CMK (cell line): ENCODE measurements at regions not wholly inside any gene's neighbourhood (a gene's known extent, or its start where the extent isn't known, plus 50 kb on each side); places are given as distances from the start of the nearest gene placed in this dataset.
"Not testable (repeated sequence)": the region's sequence is repeated elsewhere in the genome, so short reads cannot be mapped to it uniquely, and the experiment has no call there.

Source experiments
- DNase-seq: peaks from one replicate; pipeline ENCODE4 v3.0.0-alpha.2; 2010; ENCODE audit warnings: low read depth

DNA sequence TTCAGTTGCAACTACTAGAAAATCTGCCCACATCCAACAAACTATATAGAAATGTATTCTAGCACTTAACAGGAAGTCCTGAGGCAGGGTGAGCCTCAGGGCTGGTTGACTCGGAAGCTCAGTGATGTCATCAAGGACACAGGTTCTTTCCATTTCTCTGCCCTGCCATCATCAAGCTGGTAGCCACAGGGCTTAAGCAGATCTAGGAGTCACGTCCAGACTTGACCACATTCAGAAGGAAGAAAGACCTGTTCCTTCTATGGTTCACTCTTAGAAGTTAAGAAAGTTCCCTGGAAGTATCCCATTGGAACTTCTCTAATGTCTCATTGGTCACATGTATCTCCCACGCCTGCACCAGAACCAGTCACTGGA is 438.1 kb downstream of the PRDM2 start:
- no peak for DNase-seq

DNA sequence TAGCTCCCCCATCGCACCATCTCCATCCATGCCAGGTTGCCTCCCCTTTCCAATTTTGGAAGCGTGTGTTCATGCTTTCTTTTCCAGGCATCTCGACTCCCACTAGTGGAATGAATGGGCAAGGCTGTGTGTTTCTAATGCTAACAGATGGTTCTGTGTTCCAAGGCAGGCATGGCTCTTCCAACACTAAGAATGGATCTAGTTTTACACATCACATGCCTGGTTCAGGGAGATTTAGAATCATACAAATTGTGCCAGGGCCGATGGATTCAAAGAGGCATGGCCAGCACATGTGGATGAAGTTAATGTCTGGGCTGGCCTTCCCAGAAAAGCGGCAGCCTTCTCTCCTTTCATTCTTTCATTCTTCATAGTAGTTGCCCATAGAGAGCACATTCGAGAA is 438.7 kb downstream of the PRDM2 start:
- DNase-seq, result no peak

DNA sequence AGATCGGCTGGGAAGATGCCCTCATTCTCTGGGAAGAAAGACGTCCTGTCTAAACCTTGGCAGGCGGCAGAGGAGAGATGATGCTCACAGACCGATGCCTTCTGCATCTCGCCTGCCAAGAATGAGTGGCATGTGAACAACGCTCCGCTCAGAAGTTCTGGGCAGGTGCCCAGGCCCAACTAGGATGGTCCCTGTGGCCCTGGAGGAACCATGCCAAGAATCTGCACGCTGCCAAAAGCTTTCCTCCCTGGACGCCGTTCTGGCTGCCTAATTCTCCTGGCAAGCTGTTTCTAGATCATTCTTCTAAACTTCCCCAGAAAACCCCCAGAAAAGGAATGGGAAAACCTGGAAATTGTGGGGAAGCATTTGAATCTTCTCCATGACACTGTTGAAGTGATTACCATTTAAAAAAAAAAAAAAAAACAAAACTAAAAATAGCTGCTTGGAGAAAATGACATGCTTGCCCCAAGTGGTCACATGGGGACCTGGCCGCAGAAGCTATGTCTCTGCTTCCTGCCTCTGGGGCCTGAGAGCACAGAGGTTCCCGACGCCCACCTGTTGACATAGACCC is 440.9 kb downstream of the PRDM2 start:
- DNase-seq, result no peak

DNA sequence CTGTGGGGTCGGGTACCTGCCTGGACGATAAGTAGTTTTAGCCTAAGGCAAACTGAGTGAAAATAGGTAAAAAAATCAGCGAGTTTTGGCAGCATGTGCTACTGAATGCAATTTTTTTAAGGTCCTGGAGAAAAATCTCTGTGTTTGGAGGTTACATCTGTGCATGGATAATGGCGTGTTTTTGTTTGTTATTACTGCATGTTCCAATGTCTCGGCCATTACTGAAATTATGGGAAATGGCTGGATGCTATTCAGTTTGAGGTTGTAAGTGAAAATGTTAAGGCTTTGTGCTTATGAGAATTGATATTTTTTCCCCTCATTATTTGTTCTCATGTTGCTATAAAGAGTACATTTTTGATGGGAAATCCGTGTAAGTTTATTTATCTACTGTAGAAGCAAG is 441.7 kb downstream of the PRDM2 start:
- no peak for DNase-seq

DNA sequence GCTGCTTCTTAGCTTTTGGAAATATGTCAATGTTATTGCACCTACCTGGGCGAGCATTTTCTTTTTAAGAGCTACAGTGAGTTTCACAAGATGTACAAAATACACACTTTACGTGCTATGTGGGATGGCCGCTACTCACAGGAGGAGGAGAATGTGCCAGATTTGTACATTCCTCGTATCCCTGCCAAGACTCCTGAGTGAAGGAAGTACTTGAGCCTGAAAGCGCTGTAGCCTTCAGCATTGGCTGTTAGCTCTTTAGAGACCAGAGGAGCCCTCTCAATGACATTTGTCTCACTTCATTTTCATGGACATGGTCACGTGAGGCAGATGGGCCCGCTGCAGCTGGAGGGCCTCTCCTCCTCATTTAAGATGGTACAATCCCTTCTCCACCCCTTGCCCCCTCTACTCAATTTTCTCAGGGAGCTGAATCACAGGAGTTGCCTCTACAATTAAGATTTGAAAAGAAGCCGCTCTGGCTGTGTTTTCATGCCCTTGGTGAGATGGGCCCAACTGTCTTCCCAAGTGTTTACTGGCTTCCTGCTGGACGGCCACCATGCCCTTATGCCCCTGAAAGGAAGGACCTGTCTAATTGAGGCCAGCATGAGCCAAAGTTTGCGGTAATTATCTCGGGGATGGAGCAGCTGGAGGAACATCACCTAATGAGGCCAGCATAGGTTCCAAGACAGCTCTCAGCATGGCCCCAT is 442.6 kb downstream of the PRDM2 start:
- no peak for DNase-seq

DNA sequence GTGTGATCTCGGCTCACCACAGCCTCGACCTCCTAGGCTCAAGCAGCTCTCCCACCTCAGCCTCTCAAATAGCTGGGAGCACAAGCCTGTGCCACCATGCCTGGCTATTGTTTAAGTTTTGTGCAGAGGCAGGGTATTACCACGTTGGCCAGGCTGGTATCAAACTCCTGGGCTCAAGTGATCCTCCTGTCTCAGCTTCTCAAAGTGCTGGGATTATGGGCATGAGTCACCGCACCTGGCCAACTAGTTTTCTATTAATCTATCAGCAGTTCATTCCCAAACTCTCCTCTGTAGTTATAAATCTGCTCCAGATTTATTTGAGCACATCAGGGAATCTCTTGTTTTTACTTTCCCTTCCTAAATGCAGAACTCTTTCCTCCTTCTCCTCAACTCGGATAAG is 443.8 kb downstream of the PRDM2 start:
- DNase-seq, result no peak

DNA sequence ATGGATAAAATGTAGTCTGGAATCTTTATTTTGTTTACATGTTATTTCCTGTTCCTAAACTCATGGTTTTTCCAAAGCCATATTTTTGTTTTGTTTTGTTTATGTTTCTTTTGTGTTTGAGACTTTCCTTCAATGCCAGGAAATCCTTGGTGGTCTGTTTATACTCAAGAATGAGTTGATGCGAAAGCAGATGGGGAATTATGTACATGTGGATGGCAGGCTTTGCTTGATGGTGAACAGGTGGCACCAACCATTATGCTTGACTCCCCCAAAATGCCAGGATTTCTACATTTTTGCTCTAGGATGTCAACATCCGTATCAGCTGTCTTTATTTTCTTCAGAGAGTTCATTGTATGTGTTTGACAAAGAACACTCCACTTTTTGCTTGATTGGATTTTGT is 448.5 kb downstream of the PRDM2 start:
- DNase-seq, result no peak

DNA sequence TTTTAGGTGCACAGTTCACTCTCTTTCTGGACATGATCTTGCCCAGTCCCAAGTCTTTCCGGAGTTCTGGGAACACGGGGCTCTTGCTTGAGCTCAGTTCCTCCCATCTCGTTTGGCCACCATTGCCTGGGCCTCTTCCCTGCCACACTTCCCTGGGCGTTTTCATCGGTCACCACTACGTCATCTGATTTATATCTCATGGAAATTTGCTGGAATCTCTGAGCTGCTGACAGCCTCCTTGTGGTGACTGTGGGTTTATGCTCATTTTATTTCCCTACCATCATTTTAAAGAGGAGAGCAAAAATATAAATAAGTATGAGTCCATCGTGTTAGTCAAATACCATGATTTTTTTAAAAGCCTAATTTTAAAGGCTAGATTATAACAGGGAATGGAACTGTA is 449.1 kb upstream of the KAZN start:
- DNase-seq, result no peak

DNA sequence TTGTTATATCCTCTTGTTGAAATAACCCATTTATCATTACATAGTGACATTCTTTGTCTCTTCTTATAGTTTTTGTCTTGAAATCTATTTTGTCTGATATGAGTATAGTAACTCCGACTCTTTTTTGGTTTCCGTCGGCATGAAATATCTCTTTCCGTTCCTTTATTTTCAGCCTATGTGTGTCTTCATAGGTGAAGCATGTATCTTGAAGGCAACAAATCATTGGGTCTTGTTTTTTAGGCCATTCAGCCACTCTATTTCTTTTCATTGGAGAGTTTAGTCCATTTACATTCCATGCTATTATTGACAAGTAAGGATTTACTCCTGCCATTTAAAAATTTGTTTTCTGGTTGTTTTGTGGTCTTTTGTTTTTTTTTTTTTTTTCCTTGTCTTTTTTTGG is 441.9 kb upstream of the KAZN start:
- no peak for DNase-seq

DNA sequence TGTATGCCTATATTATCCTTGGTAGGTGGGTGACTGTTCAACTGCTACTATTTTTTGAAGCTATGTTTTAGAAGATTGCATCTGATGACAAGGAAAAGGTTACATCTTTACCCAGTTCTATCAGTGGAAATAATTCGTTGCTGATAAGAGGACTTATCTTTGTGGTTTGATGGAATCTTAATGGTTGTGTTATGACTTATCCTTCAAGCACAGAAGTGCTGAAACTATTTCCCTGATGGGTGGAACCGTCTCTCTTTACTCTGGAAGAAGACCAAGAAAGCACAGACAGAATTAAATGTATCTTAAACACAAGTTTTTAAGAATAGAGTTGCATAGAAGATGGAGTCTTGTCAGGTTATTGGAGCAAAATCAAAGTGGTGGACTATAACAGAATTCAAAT is 437.7 kb upstream of the KAZN start:
- DNase-seq, result no peak

DNA sequence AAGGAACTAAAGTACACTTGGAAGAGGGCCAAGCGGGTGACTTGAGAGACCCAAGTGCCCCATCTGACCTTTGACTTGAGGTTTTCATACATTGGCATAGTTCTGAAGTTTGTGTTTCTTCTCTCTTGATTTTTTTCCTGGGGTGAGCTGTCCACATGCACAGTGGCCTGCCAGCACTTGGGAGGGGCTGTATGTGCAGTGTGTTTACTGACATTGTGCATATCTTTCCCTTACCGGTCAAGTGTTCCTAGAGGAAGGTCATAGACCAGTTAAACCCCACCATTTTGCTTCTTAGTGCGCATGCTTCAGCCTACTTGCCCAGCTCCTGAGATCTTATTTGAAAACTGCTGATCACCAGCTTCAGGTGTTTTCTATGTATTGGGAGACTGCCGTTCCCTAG is 435.2 kb upstream of the KAZN start:
- no peak for DNase-seq

DNA sequence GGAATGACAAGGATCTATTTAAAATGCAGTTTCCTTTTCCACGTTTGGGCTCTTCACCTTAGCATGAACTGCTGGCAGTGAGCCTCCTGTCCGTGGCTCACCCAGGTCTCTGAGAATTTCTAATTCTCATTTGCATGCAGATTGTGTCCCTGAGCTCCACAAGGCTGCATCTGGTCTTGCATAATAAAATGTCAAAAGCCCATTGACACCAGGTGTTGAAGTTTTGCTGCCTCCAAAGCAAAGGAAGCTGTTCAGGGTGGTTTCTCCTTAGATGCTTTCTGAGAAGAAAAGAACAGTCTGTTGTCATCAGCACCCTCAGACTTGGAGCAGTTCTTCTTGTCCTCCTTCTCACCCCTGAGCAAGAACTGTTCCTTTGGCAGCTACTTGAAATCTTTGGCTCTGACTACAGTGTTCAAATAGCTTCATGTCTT is 433.1 kb upstream of the KAZN start:
- no peak for DNase-seq

DNA sequence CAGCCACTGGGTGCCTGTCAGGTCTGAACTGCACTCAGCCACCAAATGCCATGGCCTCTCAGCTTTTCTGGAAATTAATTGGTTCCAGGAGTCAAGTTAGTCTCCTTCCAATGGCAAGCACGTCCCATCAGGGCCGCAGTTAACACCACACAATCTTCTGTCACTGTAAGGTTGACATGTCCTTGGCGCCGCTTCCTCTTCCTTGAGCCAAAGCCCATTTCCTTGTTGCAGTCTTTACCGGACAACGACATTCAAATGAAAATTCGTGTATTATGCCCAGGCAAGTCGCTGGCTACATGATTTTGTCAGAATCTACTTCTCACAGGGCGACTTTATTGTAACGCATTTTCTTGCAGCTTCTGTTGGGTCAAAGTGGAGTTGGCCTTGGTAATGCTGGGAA is 430.6 kb upstream of the KAZN start:
- no peak for DNase-seq

DNA sequence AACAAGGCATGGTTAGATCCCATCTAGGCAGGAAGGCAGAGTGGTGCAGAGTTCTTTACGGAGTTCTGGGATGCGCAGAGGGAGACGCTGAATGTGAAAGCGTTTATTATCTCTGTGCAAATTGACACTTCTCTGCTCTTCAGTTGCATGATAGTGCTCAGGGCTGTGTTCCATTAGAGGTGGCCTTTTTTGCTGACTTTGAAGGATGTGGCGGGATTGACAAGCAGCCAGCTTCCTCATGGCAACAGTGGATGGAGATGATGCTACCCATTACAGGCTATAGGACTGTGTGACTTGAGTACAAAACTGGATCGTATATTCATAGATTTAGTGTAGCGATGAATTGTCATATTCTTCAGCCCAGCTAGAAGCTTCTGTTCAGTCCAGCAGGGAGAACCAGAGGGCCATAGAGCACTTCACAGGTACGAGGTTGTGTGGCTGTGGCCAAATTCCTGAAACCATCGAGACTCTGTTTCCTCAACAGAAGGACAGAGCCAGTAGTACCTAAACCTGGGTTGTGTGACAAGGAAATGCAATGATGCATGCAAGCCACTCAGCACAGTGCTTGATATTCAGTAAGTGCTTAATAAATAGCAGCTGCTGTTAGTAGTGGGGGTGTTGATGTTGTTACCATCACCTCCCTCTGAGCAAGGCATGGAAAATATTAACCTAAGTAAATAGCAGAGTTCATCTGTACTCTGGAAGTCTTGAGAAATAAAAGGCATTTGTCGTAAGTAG is 430.0 kb upstream of the KAZN start:
- DNase-seq, result no peak

DNA sequence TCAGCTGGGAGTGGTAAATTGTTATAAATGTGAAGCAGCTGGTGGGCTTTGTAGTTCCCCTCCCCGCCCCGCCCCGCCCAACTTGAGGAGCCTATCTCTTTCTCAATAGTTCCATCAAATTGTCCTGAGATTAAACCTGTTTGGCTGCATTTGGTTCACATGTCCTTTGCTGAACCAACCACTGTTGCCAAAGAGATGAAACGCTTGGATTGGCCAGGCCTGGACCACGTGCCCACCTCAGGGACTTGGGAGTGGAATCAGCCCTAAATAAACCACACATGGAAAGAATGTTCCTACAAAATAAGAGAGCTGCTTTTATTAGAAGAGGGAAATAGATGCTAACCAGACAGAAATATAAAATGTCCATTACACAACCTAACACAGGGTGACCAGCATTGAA is 424.9 kb upstream of the KAZN start:
- DNase-seq, result no peak

DNA sequence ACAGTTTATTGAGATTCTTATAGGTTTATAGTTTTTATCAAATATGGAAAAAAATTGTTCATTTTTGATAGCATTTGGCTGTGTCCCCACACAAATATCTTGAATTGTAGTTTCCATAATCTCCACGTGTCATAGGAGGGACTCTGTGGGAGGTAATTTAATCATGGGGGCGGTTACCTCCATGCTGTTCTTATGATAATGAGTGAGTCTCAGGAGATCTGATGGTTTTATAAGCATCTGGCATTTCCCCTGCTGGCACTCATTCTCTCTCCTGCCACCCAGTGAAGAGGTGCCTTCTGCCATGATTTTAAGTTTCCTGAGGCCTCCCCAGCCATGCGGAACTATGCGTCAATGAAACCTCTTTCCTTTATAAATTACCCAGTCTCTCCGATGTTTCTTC is 420.6 kb upstream of the KAZN start:
- DNase-seq, result not testable (repeated sequence)

DNA sequence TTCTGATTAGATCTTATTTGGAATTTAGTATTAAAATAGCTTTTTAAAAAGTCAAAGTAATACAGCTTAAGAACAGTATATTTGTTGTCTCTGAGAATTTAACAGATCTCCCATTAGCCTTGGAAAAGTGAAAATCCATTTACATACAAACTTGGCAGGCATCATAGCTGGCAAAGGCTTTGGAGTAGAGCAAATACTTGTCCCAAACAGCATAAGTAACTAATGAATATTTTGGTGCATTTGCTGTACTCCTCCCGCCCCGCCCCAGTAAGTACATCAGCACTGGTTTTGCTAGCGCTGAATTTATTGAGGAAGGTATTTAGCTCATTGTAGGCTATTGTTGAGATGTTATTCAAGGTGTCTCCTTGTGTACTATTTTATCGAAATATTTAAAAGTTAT is 417.7 kb upstream of the KAZN start:
- no peak for DNase-seq

DNA sequence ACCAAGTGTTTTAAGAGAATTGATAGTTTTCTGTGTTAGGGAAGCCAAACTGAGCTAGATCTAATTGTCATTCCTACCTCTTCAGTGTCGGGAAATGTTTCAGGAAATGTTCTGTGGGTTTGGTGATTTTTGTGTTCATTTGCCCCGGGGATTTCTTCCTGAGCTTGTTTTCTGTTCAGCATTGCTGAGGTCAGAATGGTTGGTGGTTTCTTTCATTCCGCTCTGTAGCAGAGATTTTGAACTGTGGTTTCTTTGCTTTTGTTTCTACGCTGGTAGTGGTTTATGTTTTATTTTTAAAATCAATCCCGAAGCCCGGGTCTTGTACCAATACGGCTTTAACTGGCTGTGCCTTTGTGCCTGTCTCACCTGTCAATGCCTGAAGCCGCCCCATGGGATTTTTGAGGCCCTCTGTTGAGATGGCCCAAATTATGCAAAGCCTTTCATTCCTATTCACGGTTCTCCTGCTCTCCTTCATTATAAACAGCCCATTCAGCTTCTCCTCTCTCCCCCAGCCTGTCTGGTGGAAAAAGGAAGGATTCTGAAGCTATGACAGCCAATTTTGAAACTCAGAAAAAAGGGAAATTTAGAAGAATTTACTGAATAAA is 417.2 kb upstream of the KAZN start:
- DNase-seq, result no peak

DNA sequence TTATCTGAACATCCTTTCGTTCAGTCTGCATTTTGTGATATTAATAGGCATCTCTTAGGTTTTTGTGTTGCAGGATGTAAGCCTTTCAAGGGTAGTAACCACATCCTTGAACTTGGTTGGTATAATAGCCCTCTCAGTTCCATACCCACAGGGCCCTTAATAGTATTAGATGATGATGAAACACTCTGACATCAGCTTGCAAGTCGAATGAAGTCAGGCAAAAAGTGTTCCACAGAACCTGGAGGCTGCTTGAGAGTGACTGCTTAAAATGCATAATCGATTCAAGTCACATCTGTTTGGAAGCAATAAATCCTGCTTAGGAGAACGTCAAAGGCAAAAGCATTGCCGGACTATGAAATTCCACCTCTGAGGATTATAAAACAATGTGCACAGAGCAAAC is 415.6 kb upstream of the KAZN start:
- DNase-seq, result no peak

DNA sequence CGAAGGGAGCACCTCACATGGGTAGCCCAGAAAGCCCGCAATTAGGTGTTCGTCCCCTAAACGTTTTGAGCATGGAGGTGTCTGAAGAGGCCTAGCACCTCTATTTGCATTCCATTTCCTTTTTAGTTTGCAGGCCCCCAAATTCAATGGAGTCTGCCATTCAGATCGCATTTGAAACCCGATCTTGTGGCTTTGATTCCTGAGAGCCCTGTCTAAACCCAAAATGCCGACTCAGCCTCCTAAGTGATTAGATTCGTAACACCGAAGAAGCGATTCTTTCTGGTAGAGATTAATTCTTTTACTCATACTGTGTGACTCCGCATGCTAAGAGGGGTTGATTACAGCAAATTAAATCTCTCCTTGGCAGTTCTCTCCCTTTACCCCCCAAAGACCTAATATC is 415.2 kb upstream of the KAZN start:
- no peak for DNase-seq

DNA sequence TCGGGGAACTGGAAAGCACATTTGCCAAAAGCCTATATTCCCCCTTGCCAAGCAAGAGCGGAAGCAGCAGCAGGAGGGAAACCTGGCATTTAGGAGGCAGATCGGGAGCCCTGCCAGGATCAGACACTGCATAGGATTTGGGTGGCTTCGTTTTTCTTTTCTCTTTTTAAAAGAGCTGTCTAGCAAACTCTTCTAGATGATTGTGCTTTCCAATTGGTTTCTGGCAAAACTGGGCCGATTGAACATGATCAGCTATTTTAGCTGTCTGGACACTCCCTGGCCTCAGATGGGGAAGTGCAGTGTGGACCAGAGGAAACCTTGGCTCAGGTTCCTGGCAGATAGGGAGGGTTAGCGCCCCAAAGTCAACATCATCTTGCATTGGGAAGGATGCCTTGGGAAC is 414.0 kb upstream of the KAZN start:
- no peak for DNase-seq

DNA sequence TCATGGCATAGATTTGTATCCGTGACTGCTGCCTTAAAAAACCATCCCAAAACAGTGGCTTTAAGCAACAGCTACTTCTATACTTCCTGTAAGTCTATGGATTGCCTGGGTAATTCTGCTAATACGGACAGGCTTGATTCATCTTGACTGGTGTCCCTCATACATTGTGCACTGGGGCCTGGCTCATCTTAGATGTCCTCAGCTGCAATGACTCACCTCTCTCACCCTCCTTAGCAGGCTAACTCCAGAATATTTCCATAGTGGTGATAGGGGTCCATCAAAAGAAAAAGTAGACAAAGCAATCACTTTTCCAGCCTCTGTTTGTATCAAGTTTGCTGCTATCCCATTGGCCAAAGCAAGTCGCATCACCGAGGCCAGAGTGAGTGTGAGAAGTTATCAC is 409.1 kb upstream of the KAZN start:
- DNase-seq, result no peak

DNA sequence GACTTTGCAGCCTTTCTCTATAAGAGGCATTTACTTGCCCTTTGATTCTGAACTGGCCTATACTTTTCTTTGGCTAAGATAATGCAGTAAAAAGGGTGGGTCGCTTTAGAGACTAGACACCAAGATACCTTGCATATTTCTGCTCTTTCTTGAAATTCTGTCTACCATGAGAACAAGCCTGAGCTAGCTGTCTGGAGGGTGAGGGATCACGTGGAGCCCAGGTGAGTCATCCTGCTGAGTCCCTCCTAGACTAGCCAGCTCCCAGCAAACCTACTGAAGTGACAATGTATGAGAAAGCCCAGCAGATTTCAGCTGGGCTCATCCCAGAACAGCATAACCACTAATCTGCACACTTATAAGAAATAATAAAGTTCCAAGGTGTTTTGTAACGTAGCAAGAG is 408.0 kb upstream of the KAZN start:
- no peak for DNase-seq
